HUES6 (cell line): ENCODE measurements at regions not wholly inside any gene's neighbourhood (a gene's known extent, or its start where the extent isn't known, plus 50 kb on each side); places are given as distances from the start of the nearest gene placed in this dataset.

Source experiments
- H3K27ac ChIP-seq: 2 replicates; pipeline ENCODE4 v1.7.0; 2013; ENCODE audit warnings: low read depth, mild to moderate bottlenecking, low read length, inconsistent platforms
- H3K27me3 ChIP-seq: 2 replicates; pipeline ENCODE4 v1.6.1; 2013; ENCODE audit warnings: low read length; ENCODE audit not compliant: control insufficient read depth, insufficient read depth
- H3K36me3 ChIP-seq: 2 replicates; pipeline ENCODE4 v1.6.1; 2013; ENCODE audit warnings: low read length; ENCODE audit not compliant: control insufficient read depth, insufficient read depth
- H3K4me1 ChIP-seq: 2 replicates; pipeline ENCODE4 v1.6.1; 2013; ENCODE audit warnings: low read length; ENCODE audit not compliant: control insufficient read depth, insufficient read depth
- H3K4me3 ChIP-seq: 2 replicates; pipeline ENCODE4 v1.5.1; 2013; ENCODE audit warnings: low read depth, low read length
- H3K9ac ChIP-seq: one replicate; pipeline ENCODE4 v1.6.1; 2013; ENCODE audit warnings: mild to moderate bottlenecking, low read length
- H3K9me3 ChIP-seq: 2 replicates; pipeline ENCODE4 v1.6.1; 2013; ENCODE audit warnings: low read depth, low read length; ENCODE audit not compliant: control insufficient read depth, insufficient read depth

- Histone ChIP-seq H3K27me3 (peaks cover 8% of the 10 kb centered on the region; the same call in 1 of the 2 replicates), H3K27ac (no peak overlapping the region), H3K36me3 (no peaks in the 10 kb centered on the region)
Measured at GRCh38 chr1:181260271-181260670, 171.8 kb downstream of the IER5 start.

GRCh38 chr1:181260994-181261393 is 172.5 kb downstream of the IER5 start:
- no peak overlapping the region for H3K4me3 ChIP-seq
- no peaks in the 10 kb centered on the region for H3K36me3 ChIP-seq
- H3K9me3 ChIP-seq = no peaks in the 10 kb centered on the region
- H3K27ac ChIP-seq = no peak overlapping the region
- H3K27me3 ChIP-seq = peaks cover 8% of the 10 kb centered on the region; the same call in 1 of the 2 replicates
- H3K4me1 ChIP-seq = no peaks in the 10 kb centered on the region
- no peak overlapping the region for H3K9ac ChIP-seq

More at GRCh38 chr1:181260271-181260670, 171.8 kb downstream of the IER5 start:
- Histone ChIP-seq H3K9ac (no peak overlapping the region), H3K4me1 (no peaks in the 10 kb centered on the region), H3K9me3 (peaks cover 5% of the 10 kb centered on the region), H3K4me3 (no peak overlapping the region)

- no peak overlapping the region for H3K9ac ChIP-seq
- H3K27me3 ChIP-seq = peaks cover 8% of the 10 kb centered on the region; the same call in 1 of the 2 replicates
- H3K36me3 ChIP-seq = no peaks in the 10 kb centered on the region
- no peaks in the 10 kb centered on the region for H3K4me1 ChIP-seq
- H3K9me3 ChIP-seq = no peaks in the 10 kb centered on the region
- no peak overlapping the region for H3K27ac ChIP-seq
- H3K4me3 ChIP-seq = no peak overlapping the region
Measured at GRCh38 chr1:181262069-181262468, 173.6 kb downstream of the IER5 start.

GRCh38 chr1:181263444-181263843 is 174.9 kb downstream of the IER5 start:
- Histone ChIP-seq H3K9me3 (no peaks in the 10 kb centered on the region), H3K36me3 (no peaks in the 10 kb centered on the region), H3K9ac (no peak overlapping the region), H3K4me3 (no peak overlapping the region), H3K27ac (no peak overlapping the region), H3K27me3 (no peaks in the 10 kb centered on the region; the same call in 1 of the 2 replicates), H3K4me1 (no peaks in the 10 kb centered on the region)

GRCh38 chr1:181264821-181265220 is 176.3 kb downstream of the IER5 start:
- H3K27ac ChIP-seq = no peak overlapping the region
- H3K4me1 ChIP-seq = no peaks in the 10 kb centered on the region
- H3K9ac ChIP-seq = no peak overlapping the region
- H3K9me3 ChIP-seq = no peaks in the 10 kb centered on the region
- no peaks in the 10 kb centered on the region for H3K36me3 ChIP-seq
- H3K27me3 ChIP-seq = no peaks in the 10 kb centered on the region; the same call in 1 of the 2 replicates
- H3K4me3 ChIP-seq = no peak overlapping the region

- Histone ChIP-seq H3K36me3 (no peaks in the 10 kb centered on the region), H3K9me3 (peaks cover 20% of the 10 kb centered on the region), H3K27ac (no peak overlapping the region), H3K4me1 (no peaks in the 10 kb centered on the region), H3K27me3 (peaks cover 3% of the 10 kb centered on the region; the same call in 1 of the 2 replicates), H3K4me3 (no peak overlapping the region), H3K9ac (no peak overlapping the region)
Measured at GRCh38 chr1:181284978-181285377, 196.5 kb downstream of the IER5 start.

- Histone ChIP-seq H3K9me3 (no peaks in the 10 kb centered on the region), H3K27ac (no peak overlapping the region), H3K4me1 (no peaks in the 10 kb centered on the region), H3K4me3 (no peak overlapping the region), H3K27me3 (peaks cover 6% of the 10 kb centered on the region; the same call in 1 of the 2 replicates), H3K9ac (no peak overlapping the region), H3K36me3 (no peaks in the 10 kb centered on the region)
Measured at GRCh38 chr1:181295217-181295616, 188.1 kb upstream of the CACNA1E start.

- Histone ChIP-seq H3K27me3 (peaks cover 5% of the 10 kb centered on the region; the same call in 1 of the 2 replicates), H3K9me3 (no peaks in the 10 kb centered on the region), H3K9ac (no peak overlapping the region), H3K27ac (no peak overlapping the region), H3K36me3 (no peaks in the 10 kb centered on the region), H3K4me1 (no peaks in the 10 kb centered on the region), H3K4me3 (no peak overlapping the region)
Measured at GRCh38 chr1:181296180-181296579, 187.1 kb upstream of the CACNA1E start.

- peaks cover 16% of the 10 kb centered on the region; the same call in 1 of the 2 replicates for H3K27me3 ChIP-seq
- no peaks in the 10 kb centered on the region for H3K9me3 ChIP-seq
- no peak overlapping the region for H3K9ac ChIP-seq
- H3K4me3 ChIP-seq = no peak overlapping the region
- peaks cover 5% of the 10 kb centered on the region for H3K4me1 ChIP-seq
- no peaks in the 10 kb centered on the region for H3K36me3 ChIP-seq
- H3K27ac ChIP-seq = no peak overlapping the region
Measured at GRCh38 chr1:181308098-181308497, 175.2 kb upstream of the CACNA1E start.

- Histone ChIP-seq H3K36me3 (no peaks in the 10 kb centered on the region), H3K4me1 (peaks cover 5% of the 10 kb centered on the region), H3K27me3 (peaks cover 38% of the 10 kb centered on the region), H3K4me3 (no peak overlapping the region), H3K9ac (no peak overlapping the region), H3K27ac (no peak overlapping the region), H3K9me3 (no peaks in the 10 kb centered on the region)
Measured at GRCh38 chr1:181310560-181310959, 172.8 kb upstream of the CACNA1E start.

GRCh38 chr1:181312946-181313345 is 170.4 kb upstream of the CACNA1E start:
- H3K27me3 ChIP-seq = peaks cover 62% of the 10 kb centered on the region
- no peak overlapping the region for H3K27ac ChIP-seq
- H3K9ac ChIP-seq = no peak overlapping the region
- no peaks in the 10 kb centered on the region for H3K9me3 ChIP-seq
- H3K4me1 ChIP-seq = peaks cover 9% of the 10 kb centered on the region
- no peak overlapping the region for H3K4me3 ChIP-seq
- no peaks in the 10 kb centered on the region for H3K36me3 ChIP-seq

- Histone ChIP-seq H3K4me3 (no peak overlapping the region), H3K27me3 (peaks cover 67% of the 10 kb centered on the region), H3K36me3 (no peaks in the 10 kb centered on the region), H3K27ac (no peak overlapping the region), H3K9ac (no peak overlapping the region), H3K9me3 (no peaks in the 10 kb centered on the region), H3K4me1 (0 out of 2 replicates have a peak, but pooled peaks cover 4% of the 10 kb centered on the region)
Measured at GRCh38 chr1:181313466-181313865, 169.9 kb upstream of the CACNA1E start.
